Hepatic stellate cell (primary cell): ENCODE measurements at regions not wholly inside any gene's neighbourhood (a gene's known extent, or its start where the extent isn't known, plus 50 kb on each side); places are given as distances from the start of the nearest gene placed in this dataset.

Experiments used
- DNase-seq: peaks from one replicate; pipeline ENCODE4 v3.0.0; 2011; ENCODE audit warnings: low spot score

DNA sequence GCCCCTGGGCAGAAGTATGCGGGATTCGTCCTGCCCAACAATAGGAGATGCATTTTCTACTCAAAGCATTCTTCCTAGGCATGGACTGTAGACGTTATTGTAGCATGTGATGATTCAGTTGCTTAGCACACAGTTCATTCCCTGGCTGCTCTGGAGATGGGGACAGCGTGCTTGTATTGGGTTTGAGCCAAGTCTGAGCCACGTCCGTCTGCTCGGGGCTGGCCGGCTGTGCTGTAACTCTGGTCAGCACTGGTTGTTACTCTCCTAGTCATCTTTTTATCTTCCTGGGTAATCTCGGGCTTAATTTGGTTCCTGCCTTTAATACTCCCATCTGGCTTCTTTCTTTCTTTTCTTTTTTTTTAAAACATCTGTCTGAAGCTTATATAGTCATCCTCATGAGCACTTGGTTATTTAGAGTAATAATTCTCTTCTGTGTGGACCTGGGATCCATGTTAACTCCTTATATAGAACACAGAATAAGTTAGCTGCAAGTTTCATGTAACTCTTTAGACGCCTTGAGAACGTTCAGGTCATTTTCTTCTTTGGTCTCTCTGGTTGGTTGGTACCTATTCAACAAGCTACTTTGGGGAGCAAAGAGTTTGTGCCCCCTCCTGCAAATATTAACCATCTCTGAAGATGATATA is 118.8 kb upstream of the RPS23 start:
- DNase-seq, result peak; percentile 74

DNA sequence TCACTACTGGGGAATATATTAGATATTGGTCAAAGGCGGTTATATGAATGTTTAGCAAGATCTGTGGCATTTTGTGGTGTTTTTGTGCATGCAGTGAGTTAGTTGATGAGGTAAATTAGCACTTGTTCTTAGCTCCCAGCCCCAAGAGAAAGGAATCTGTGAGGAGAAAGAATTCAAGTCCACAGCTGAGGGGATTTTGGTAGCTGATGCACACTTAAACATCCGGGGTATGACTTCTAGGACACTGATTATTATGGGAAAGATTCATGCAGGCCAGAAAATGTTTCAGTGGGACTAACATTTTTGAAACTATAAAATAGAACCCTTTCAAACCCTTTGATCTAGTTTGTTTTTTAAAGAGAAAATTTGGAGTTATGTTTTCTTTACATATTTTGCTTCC is 118.2 kb upstream of the RPS23 start:
- no peak for DNase-seq

DNA sequence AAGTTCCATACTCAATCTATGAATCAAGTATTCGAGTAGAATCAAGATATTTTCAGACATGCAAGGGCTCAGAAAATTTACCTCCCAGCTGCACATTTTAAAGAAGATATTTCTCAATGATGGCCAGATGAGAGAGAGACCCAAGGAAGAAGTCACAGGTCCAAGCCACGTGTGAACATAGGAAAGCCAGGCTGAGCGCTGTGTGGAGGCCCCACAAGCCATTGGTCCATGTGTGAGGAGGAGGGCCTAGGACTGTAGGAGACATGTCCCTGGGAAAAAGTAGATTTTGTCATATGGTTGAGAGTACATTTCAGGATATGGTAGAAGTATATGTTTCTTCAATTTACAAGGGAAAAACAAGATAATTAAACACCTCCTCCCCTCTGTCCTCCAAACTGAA is 115.8 kb upstream of the RPS23 start:
- no peak for DNase-seq

DNA sequence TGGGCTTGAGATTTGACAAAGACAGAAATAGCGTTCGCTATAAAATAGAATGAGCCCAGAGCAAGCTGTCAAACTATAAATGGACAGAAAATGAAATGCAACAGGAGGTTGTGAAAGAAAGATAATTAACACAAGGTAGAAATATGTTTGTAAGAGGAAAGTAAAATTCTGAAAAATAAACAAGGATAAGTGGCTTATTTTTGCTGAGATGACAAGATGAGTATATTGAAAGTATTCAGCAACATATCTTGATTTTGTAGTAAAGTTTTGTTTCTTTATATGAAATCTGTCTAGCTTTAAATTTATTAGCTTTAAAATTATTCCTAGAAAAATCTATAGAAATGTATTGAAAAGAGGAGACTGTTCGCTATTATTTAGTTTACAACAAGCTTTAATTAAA is 111.9 kb upstream of the RPS23 start:
- no peak for DNase-seq

DNA sequence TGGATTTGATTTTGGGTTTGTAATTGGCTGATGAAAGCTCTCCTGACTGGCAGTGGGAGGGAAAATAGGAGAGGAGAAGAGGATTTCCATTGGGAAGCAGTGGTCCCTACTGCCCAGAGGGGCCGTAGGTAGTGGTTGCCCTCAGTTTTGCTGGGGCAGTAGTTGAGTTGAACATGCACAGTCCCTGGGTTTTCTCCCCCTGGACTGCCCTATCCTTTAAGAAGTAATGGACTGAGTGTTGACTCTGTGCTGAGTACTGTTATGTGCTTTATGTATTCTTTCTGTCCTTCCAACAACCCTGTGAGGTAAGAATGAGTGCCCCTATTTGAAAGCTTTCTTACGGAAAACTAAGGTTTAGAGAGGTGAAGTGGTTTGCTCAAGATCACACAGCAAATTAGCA is 111.2 kb upstream of the RPS23 start:
- no peak for DNase-seq

DNA sequence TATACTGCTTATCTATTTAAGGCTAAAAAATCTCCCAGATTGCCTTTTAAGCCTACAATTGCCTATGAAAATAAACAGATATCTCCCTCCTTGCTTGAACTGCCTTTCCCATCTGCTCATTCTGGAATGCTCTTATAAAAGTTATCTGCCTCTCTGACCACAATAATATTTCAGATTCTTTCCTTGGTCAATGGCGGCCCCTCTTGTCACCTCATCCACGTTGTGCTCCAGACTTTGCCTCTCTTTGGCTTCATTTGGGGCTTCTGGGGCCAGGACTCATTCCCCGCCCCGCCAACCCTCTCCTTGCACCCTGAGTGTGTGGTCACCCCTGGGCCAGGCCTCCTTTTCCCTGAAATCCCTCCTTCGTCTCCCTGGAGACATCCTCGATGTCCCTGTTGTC is 110.0 kb upstream of the RPS23 start:
- peak; percentile 52 for DNase-seq

DNA sequence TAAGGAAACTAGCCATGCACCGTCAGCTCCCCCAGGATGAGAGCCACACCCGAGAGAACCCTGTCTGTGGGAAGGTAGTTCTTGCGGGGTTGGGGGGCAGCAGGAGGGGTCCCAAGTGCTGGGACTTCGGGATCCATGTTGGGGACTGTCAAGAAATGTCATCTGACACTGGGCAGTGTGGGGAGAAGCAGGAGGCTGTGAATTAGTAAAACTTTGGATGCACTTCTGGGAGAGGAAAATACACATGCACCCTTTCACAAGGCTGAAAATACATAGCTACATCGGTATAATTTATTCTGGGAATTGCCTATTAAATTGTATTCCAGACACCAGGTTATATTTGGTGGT is 109.6 kb upstream of the RPS23 start:
- no peak for DNase-seq

DNA sequence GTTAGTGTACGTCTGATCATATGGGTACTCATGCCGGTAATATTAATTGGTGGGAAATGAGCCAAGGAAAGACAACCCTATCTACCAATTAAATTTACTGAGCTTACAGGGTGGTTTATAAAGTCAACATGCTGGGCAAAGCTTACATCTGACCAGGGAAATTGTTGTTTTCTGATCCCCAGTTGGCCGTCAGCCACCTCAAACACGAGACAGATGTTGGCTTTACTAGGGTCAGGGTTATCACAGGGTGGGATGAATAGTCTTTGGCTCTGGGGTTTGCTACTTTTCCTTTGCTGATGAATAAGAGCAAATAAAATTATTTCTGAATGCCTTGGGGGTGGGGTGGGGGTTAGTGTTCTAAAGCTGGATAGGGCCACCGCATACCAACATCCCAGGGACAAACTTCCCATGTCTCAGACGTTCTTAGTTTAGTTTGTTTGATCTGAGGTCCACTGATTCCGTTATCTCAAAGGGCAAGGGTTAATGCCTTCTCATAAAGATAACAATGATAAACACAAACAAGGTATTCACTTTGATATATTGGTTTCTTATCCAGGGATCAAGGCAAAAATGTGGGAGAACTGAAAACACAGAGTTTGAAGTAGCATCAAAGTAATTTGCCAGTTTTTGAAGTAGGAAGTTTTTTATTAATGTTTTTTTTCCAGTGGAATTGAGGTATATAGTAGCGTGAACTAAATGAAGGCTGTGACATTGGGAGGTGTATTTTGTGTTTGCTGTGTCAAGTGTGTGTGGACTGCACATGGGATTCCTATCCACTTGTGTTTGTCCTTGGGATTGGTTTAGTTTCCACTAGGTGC is 109.1 kb upstream of the RPS23 start:
- no peak for DNase-seq

DNA sequence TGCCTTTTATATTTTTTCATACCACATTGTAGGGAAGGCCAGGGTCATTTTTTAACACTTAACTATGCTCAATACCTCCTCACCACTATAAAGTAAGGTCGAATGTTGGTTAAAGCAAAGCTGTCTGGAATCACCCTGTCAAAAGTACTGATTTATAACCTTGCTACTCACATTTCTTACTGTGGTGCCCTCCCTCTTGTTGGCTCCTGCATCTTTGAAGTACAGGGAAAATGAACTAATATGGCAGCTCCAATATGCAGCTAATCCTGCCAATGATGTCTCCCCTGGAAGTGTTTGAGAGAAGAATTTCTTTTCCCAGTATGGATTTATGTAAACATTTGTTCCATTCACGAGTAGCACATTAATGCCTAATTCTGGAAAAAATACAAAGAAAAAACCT is 108.4 kb upstream of the RPS23 start:
- DNase-seq, result no peak

DNA sequence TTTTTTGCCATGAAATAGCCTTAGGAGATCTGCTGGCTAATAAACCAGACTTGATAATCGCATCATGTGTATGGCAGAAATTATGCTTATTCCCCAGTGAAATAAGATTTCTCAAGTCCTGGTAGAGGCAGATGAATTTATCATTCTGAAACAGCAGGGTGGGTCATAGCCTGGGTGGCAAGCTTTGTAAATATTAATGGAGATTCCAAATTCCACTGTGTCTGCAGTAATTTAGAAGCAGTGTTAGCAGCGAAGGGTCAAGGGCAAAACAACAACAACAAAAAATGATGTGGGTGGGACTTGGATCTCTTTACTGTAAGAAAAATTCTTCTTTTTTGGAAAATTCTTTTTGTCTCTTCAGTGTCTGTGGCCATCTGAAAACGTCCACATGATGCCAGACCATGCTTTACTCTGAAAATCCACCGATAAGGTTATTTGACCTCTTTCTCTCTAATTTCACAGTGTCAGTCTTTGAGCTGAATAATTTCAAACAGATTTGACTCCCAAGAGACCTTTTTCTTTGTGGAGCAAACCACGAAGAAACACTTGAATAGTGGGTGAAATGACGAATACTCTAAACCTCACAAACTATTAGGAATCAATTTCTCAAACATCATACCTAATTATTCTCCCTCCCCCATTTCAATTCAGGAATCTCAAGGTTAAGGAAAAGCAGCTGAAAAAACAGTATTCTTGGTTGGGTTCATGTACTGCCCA is 106.0 kb upstream of the RPS23 start:
- DNase-seq, result no peak

DNA sequence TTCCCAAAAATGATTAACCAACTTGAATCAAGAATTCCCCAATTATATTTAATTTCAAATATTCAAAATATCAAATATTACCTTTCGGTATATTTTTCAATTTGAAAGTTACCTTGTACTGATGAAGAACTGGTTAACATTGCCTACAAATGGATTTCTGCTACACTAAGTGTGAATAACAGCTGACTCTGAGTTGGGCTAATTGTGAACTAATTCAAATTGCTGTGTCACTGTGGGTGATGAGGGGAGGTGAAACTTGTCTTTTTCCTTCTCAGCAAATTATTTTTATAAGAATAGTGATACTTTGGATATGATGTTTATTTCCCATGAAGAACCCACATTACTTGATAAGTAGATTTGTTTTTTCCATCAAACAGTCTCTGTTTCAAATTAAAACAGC is 103.4 kb upstream of the RPS23 start:
- no peak for DNase-seq

DNA sequence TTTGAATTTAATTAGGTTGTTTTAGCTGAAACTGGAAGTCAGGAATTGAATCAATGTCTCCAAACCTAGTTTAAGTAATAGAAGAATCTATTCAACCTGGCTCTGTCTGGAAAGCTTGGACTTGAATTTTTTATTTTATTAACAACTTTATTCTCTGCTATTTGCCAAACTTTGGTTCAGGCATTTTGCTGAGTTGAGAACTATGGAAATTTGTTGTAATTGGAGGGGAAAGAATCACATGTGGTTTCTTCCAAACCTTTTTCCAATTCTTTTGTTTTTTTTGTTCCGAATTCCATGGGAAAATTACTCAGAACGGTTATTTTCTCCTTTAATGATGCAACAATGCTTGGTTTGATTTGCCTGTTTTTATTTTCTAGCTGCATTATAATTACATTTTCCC is 98.2 kb upstream of the RPS23 start:
- DNase-seq, result no peak

DNA sequence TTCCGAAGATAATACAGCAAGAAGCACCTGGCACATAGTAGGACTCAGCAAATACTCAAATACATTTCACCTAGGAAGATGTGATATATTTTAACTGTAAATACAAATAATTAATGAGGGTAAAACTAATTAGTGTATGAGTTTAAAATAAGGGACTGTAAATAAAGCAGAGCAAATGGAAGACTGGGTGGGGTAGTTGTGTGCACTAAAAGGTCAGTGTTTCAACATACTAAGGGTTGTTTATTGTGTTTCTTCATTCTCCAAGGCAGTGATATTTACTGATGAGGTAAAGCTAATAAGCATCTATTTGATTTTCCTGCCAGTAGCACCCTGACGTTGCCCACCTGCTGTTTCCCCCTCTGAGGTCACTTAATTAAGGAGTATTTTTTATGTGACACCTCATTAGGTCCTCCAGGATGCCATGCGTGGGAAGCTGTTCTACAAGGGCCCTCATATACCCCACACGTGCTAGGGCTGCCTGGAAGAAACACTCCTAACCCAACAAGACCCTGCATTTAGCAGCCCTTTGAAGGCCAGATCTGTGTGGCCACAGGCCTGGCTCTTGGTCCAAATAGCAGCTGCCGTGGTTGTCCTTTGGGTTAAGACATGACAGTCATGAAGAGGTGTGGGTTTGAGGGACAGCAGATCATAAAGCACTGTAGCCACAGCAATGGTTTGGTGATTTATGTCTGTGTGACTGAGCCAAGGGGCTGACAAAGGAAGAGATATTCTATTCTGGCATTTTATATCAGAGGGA is 97.5 kb upstream of the RPS23 start:
- DNase-seq, result no peak

DNA sequence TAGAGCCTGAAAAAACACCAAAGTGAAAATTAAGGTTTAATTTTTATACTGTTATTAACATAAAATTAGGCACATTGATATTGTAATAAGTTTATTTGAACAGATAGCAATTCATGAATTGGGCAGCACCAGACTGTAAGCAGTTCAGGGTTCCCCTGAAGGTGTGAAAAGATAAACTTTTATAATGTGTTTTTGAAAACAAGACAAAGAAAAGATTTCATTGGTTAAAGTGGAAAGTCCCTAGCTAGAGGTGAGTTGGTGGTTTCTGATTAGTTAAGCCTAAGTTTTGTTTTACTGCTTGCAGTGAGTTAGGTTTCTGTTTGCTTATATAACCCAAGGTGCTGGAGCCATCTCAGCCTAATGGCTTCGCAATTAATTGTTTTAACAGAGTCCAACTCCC is 96.5 kb upstream of the RPS23 start:
- no peak for DNase-seq

DNA sequence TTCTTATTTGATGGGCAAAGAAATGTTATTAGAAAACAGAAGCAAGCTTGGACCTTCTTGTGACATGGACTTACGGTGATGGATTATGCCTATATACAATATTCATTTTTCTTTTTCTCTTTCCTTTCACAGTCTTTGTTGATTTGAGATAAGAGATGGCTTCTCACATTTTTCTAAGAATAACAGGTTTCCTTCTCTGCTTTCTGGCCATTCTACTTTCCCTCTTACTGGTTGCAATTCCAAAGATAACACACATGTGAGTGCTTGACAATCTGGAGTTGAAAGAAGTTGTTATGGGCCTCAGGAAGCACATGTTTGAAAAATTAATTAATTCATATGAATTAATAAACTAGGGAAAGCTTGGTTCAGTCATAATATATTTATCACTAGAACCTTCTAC is 89.8 kb upstream of the RPS23 start:
- DNase-seq, result no peak

DNA sequence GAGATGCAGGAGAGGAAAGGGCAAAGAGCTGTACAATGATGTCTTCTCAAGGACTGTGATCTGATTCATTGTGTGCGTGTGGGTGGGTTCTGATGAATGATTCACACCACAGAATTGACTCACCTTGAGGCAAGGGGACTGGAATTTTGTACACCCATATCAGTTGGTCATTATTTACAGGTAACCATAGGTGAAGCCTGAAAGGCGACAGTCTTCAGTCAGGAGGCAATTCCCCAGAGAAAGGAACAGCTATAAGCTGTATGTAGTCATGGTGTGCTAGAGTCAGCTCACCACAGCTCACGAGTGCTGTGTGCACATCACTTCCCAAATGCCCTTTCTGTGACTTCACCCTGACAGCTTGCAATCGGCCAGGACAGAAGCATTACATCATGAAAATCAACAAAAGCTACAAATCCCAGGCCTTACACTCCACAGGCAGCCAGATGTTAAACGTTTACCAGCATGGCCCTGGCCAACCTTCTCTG is 87.6 kb upstream of the RPS23 start:
- no peak for DNase-seq

DNA sequence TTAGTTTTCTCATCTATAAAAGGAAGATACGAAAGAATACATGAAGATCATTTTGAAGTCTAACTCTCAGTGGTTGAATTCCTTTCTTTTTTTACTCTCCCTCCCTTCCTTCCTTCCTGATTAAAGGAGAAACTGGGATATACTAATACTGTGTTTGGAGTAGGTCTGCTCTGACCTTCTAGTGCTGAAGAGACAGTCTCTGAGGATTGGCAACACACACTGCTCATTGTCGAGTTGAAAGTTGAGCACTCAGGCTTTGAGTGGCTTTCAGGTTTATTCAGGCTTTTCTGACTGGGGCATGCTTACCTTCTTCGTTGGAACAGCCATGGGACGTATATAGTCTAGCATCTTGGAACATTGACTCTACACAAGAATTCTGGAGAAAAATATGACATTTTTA is 86.9 kb upstream of the RPS23 start:
- no peak for DNase-seq

DNA sequence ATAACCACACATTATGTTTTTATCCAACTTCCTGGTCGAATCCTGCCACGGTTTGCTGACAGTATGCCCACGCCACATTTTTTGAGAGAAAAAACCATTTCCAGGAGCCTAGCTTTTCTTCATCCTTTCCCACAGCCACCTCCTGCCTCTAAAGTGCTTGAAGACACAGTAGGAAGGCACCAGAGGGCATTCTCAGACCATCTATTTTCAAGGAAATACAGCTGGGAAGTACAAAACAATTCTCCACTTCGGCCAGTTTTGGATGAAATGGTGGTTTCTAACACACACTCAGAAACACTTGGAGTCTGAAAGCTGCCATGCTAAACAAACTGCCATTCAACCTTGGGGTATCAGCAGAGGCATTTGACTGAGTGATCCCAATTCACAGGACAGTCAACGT is 86.3 kb upstream of the RPS23 start:
- DNase-seq, result peak; percentile 48

DNA sequence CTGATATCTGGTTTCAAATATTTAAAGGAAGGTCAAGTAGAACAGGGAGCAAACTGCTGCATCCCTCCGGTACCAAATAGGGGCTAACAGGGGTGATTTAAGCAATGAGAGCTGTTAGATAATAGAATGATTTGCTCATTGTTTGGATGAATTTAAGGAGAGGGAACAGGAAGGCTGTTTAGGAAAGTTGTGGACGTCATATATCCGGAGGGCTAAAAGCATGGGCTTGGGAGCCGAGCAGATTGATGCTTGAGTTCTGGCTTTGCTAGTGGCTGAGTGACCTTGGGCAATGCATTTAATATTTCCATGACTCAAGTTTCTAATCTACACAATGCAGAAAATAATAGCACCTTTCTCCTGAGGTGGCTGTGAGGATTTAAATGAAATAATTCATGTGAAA is 85.4 kb upstream of the RPS23 start:
- DNase-seq, result no peak

DNA sequence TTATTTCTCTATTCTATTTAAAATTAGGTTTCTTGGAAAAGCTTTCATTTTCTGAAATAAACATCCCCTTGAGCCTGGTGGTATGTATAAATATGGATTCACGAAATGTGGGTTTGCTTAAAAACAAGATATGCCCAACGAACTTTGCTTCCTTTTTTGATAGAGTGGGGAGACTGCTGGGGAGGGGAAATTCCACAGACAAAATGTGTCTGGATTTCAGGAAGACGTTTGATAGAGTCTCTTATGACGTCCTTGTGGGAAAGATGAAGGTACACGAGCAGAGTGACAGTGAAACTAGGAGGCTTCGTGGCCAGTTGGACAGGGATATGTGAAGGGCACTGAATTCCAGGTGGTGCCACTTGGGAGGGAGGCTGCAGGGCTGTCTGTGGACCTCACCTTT is 84.5 kb upstream of the RPS23 start:
- DNase-seq, result no peak

DNA sequence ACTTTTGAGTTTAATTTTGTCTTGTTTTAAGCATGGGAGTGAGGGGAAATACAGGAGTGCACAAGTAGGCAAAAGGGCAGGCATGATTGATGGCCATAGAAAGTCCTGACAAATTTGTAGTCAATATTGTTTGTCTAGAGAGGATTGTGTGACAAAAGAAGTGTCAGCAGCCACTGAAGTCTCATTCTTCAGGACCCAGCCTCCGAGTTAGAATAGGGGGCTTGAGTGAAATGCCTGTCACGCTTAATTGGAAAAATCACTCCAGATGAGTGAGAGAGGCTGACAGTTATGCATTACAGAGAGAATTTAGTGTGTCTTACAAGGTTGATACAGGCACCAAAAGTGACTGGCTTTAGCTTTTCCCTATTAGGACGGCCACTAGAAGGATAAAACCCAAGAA is 81.9 kb upstream of the RPS23 start:
- DNase-seq, result no peak

DNA sequence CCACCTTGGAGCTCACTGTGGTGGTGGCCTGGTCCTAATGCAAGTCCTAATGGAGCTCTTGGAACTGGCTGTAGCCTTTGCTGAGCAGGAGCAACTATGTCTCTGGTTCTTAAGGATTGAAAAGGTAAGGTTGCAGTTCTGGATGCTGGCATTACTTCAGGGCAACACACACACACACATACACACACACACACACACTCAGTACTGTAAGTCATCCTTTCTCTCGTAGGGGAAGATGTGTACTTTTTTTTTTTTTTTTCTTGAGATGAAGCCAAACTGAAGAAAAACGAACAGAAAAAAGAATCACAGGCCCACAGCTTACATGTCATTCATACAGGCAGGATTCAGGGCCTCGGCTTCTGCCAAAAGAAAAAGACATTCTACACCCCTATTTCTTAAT is 81.1 kb upstream of the RPS23 start:
- no peak for DNase-seq

DNA sequence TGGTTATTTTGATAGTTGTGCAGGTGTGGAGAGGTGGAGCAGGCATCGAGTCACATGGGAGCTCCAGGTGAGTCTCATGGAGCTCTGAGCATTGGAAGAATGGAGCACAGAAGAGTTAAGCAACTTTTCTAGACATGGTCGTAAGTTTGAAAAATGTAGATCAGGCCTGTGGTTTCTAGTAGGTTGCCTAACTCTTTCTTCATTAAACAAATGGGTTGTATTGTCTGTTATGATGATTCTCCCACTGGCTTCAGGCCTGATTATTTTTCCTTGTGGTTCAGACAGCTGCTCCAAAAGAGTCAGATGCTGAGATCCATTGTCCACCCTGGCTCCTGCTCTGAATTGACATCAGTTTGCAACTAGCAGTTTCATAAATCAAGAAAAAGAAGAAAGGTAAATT is 80.3 kb upstream of the RPS23 start:
- DNase-seq, result no peak
